ENCODE measurements at regions not wholly inside any gene's neighbourhood (a gene's known extent, or its start where the extent isn't known, plus 50 kb on each side); places are given as distances from the start of the nearest gene placed in this dataset.

DNA sequence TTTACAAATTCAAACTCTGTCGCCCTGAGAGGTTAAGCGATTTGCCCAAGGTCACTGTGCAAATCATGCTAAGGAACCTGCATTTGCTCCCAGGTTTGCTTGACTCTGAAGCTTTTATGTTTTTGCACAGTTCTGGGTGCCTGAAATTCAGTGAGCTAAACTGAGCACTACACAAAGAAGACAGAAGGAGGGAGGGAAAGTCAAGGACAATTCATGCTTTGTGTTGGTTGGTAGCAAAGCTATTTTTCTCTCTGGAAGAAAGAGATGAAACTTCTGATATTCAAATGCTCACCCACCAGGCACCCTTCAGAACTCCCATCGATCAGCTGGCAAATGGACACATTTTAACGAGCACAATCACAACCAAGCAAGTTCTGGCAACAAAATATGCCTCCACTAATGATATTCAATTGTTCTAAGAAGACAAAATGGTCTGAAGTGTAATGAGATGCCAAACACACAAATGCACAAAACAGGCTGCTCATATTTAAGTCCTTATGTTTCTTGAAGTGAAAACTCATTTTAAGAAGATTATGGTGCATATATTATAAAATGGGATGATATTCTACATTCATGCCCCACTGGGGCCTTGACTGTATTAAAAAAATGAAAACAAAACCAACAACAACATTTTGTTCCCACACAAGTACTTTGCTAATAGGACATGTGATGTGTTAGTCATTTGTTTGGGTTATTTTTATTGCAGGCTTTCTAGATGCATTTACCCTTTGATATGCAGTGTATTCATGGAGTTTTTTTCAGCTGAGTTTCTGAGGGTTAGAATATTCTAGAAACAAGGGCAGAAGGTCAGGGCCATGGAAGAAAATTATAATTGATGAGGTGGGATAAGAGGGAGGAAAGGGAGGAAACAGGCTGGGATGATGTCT is 445.6 kb upstream of the CELF4 start:
- no peak for DNase-seq

DNA sequence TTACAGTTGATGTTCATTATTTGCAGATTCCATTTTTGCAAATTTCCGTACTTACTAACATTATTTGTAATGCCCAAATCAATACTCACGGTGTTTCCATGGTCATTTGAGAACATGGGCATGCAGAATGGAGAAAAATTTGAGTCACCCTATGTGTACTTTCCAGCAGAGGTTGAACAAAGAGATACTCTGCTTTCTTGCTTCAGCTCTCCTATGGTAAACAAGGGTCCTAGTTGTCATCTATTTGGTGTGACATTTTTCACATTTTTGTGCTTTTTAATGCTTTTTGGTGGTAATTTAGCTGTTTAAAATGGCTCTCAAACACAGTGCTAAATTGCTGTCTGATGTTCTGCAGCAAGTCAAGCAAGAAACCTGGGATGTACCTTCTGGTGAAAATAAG is 444.4 kb upstream of the CELF4 start:
- DNase-seq, result no peak

DNA sequence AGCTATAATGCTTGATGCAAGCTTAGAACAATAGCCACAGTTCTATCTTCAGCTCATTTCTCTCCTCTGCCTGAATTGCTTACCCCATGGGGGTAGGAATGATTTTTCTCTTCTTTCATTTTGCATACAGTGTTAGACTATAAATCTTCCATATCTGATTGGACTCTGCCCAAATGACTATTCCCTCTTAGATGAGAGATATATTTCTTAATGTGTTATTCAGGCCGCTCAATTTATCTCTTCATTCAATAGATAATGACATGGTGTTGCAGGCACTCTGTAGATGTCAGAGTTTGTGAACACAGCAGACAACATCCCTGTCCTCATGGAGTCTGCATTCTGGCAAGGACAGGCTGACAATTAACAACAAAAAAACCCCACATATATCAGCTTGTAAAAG is 443.7 kb upstream of the CELF4 start:
- no peak for DNase-seq

DNA sequence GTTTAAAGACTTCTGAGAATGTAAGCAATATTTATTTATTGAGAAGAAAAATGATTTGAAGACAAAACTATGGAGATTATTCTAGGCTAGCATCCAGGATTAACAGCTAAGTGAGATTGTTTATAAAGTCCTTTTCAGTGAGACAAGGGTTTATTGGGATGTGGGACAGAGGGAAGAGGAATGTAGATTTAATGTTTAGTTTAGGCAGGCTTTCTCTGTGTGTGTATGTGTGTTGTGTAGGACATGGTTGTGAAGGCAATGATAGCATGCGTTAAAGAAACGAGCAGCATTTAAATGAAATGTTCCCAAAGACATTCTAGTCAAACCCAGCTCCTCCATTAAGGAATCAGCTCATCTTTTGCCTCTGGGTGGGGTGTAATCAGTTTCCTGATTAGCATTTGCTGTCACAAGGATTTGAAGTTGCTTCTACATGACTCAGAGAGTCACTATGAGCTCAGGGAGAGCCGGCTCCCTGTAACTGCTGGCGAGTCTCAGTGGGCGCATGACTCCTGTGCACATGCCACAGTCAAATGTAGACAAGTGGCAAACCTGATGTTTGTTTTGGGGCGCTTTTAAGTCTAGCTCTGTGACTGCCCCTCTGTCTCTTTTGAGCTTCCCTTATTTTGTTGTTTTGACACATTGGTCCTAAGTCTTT is 442.2 kb upstream of the CELF4 start:
- no peak for DNase-seq

DNA sequence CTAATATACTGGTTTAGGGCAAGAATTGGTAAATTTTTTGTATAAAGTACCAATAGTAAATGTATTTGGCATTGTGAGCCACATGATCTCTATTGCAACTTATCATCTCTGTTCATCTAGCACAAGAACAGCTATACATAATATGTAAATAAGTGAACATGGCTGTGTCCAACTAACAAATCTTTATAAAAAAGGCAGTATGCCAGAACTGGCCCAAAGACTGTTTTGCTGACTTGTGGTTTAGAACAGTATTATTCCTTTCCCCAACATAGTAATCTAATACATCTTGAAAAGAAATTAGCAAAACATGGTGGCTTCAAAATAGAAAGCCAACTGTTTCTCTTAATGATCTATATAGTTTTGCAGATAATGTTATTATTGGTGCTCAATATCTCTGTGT is 441.4 kb upstream of the CELF4 start:
- DNase-seq, result no peak

DNA sequence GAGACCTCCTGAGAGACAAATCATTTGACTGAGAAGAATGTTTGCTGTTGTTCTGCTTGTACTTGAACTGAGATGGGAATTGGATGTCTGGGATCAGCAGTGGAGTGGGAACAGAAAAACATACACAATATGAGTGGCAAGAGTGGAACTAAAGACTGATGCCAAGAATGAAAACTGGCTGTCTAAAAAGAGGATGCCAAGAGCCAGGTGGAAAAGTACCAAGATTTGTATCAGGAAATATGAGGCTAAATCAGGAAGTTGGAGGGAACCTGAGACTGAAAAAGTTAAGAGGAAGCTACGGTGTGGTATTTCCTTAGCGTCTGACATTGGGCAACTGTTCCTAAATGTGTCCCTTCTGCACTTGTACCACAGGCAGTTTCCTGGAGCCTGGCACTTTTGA is 440.9 kb upstream of the CELF4 start:
- no peak for DNase-seq

DNA sequence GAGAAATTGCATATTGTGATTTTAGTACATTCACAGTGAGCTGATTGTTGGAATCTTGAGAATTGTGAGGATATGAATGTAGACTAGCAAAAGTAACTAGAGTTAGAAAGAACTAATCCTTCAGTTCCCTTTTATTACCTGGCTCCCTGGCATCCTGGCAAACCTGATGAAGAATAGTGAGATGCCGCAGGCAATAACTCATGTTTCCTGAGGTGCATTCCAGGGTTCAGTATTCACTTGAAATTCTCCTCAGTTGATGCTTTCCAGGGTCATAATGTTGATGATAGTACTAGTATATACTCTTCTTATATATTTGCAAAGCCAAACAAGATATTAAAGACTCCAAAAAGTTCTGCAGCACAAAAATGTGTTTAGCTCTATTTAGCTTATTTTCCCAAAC is 432.1 kb upstream of the CELF4 start:
- no peak for DNase-seq

DNA sequence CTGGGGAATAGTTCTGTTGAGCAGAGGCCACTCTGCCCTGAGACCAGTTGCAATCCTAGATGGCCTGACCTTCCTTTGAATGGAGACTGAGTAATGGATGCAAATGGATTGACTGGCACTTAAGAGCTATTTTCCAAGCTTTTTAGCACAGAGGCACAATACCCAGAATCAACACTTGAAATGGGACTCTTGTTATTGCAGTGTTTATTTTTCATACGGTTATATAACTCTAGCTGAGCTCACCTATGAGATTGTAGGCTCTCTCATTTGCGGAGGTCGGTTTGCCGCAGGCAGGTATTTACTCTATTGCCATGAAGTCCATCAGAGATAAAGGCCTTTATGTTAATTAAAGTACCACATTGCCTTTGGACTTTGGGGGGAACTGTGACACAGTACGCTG is 422.3 kb upstream of the CELF4 start:
- no peak for DNase-seq

DNA sequence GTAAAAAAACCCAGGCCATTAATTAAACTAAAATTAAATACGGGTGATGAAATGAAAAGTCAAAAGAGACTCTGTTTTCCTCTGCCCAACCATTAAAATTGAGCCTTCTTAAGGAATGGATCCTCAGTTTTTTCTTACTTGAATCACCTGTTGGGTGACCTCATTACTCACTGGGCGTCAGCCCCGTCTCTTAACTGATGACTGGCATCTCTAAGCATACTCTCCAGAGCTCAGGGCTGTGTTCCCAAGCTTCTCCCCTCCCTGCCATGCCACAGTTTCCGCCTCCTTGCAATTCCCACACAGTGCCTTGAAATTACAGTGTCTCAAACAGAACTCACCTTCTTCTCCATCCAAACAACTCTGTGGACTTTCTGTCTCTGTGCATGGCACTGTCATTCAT is 421.1 kb upstream of the CELF4 start:
- DNase-seq, result no peak

DNA sequence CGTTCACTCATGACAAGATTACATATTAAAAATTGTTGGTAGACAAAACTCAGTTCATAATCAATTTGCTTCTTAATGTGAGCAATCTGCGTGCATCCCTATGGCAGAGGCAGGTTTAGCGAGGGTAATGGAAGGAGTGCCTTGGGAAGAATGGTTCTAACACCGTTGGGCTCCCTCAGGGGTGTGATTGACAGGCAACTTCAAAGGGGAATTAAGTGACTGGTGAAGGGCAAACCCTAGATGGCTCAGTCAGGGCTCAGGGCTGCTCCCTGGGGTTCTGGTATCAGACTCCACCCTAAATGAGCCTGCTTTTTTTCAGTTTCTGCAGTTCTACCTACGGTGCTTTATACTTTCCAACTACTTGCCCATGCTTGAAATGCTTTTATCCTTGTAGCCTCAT is 419.5 kb upstream of the CELF4 start:
- no peak for DNase-seq

DNA sequence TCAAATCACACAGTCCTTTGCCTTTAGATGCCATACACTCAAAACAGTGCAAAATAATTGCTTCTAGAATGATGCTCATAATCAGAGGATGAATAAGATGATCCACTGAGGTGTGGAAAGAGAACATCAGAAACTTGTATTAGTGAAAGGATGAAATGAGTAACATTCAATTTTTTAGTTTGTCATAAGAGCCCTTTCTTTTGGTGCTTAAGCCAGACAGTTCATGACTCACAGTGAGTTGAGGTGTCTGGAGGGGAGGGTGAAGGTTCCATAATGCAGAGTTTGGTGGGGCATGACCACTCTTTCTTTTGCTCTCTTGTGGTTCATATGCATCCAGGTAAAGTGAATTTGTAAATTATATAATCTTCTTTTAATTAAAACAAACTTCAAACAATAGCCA is 415.0 kb upstream of the CELF4 start:
- no peak for DNase-seq

DNA sequence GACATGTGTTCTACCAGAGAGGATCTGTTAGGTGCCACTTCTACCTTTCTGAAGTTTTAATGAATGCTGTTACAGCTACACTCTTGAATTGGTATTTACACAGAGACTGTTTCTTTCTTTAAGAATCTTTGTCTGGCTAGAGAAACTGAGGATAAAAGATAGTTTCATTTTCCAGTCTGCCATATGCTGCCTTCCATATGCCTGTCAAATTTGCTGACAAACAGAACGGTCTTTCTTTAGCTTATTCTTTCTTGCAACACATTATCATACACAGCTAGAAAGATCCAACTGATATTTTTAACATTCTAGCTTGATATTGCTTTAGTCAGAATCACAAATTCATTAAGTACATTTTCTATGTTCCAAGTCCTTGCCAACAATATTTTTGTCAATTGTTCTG is 409.8 kb upstream of the CELF4 start:
- DNase-seq, result no peak

DNA sequence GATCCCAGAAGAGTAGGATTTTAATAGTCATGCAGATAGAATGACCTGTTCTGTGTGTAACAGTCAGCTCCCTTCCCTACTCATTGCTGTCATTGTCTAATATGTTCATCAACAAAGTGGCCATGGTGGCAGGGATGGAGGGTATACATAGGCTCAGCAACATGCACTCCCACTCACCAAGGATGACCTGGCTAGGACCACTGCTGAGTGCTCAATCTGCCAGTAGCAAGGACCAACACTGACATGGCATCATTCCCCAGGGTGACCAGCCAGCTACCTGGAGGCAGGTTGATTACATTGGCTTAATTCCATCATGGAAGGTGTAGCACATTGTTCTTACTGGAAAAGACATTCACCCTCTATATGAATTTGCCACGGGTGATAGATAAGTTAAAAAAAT is 401.7 kb upstream of the CELF4 start:
- DNase-seq, result no peak

DNA sequence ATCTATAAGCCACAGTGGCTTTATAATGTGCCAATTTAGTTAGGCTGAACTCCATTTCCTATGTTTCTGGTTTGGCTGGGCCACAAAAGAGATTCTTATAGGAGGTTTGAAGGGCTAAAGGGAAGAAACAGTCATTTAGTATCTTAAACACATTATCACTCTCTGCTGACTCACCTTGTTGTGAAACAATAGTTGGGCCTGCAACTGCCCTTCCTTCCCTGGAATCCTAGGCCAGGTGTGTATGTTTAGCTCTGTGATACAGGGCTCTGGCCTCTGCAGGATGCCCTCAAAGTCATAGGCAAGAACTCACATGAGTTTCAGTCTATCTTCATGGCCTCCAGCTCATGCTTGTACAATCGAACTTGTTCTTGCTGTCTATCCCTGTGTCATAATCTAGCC is 400.0 kb upstream of the CELF4 start:
- DNase-seq, result no peak

DNA sequence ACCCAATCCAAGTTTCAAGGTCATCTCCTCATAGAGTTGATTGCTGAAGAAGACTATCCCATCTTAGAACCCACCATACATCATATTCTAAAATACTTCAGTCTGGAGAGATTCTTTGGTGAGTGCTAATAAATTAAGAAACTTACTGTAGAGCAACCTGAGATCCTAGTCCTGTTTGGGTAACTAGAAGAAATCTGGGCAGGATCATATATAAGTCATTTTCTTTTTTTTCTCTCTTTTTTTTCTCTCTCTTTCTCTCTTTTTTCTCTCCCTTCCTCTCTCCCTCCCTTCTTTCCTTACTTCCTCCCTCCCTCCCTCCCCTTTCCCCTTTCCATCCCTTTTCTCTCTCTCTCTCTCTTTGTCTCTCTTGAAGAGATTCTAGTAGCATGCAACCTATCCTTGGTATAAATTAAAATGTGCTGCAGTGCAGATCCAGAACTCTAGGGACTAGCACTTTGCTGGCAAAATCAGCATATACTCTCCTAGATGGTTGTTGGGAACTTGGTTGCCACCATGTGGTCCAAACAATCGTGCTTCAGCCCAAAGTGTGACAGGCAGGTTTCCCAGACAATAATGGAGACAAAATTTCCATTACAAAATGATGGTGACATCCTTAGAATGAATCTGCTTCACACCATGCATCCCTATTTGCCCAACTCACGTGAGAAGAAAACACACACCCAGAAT is 399.4 kb upstream of the CELF4 start:
- no peak for DNase-seq

DNA sequence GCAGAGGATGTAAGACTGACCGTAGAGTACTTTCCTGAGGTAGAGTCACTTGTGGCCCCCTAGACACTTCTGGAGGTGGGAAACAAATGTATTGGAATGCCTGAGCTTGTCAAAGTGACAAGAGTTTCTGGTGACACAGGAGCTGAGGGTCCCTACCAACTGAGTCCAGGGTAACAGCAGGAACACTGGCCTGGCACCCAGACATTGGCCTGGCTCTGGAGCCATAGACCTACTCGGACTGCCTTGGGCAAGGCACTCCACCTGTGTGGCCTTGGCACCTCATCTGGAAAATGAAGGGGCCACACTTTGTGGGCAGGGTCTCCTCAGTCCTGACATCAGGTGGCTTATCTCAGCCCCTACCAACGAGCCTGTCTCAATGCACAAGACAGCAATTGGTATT is 398.2 kb upstream of the CELF4 start:
- DNase-seq, result no peak

DNA sequence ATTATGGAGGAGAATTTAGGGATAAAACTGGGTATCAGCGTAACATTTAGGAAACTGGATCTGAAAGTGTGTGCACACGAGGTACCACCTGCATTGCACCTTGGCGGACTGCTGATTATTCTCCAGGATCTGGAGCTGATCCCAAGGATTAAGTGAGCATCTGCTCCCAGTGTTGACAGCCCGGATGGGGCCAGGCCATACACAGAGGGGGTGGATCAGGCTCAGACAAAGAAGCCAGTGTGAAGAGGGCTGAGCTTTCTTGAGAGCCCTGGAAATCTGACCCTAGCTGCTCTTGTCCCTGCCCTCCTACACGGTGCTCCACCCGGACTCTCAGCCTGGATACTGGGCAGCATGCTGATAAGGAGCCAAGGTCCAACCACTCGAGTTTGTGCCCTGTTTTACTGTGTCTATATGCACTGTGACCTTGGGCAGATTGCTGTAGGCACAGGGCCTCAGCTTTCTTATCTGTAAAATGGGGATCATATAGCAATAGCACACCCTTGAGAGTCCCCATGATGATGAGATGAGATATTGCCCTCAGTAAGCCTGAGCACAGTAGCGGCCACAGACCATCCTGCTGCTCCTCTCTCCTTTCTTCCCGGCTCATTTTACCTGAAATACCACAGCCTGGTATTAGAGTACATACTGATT is 396.8 kb upstream of the CELF4 start:
- no peak for DNase-seq

DNA sequence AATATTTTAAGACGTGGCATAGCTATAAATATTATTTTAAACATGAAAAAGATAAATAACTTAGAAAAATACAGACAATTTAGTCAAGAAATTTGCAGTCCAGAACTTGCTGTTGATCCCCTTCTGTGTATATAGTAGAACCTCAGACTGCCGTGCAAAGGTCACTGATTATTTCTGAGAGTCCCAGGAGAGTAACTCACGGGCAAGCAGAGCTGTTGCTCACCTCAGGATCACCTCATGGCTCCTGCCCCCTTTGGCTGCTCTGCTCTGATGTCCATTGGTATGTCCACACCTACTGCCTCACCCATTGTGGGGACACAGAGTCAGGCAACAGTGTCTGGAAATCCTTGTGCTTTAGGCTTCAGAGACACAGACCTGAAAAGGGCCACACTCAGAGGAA is 392.9 kb upstream of the CELF4 start:
- no peak for DNase-seq

DNA sequence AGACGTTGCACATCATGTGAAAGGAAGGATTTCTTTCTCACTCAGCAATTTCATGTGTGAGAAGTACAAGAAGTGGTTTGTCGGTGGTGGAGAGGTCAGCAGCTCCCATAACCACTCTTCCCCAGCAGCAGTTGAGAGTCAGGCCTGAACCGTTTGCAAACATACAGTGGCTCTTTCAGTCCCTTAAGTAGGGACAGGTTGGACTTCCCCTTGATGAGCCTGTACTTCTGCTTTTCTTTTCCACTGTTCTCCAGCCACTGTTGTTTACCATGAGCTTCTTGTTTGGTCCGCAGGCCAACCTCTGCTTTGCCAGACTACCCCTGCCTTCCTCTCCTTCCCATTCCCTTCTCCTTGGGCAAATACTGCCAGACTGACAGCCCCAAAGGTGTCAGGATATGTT is 391.3 kb upstream of the CELF4 start:
- DNase-seq, result no peak

DNA sequence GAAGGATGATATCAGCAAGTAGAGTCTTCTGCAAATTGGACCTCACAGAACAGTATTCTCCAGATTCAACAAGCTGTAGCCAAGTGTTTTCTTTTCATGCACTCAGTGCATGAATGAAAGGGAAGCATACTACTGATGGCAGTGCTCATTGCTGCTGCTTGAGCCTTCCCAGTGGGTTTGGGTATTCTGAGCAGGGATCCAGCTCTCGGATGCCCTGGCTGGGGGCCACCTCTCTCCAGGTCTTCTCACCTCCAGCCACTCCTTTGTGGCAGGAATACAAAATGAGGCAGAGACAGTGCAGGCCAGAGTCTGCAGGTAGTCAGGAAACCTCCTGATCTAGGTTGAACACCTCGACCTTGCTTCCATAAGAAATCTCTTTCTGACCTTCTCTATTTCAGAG is 390.4 kb upstream of the CELF4 start:
- DNase-seq, result no peak

DNA sequence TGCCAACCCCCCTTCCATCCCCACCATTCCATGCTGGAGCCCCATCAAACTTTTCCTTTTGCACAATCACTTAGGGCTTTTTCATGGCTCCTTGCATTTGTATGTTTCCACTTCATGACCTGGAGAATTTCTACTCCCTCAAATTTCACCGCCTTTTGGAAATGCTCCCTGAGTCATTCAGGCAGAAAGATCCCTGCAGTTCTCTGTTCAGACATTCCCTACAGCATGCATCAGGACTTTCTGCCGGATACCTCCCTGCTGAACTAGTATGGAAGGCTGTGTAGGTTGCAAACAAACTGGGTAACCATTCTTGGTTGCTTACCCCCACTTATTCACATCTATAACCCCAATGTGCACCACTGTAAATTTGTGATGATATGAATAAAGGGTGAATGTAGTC is 389.6 kb upstream of the CELF4 start:
- DNase-seq, result no peak

DNA sequence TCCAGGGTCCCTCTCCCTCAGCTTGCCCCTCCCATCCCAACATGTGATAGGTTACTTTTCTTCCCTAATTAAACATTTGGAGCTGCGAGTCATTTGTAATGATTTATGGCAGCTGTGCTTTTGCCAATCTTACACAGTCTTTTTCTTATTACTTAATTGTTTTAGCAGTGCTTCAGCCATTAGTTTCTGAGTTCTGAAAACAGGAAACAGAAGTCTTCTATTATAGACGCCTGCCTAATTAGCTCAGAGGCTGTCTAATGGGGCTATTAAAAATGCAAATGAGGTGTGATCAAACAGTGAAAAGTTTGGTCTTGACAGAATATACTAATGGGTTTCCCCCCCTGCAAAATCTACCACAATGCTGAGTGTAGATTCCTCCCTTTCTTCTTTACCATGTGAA is 388.3 kb upstream of the CELF4 start:
- no peak for DNase-seq

DNA sequence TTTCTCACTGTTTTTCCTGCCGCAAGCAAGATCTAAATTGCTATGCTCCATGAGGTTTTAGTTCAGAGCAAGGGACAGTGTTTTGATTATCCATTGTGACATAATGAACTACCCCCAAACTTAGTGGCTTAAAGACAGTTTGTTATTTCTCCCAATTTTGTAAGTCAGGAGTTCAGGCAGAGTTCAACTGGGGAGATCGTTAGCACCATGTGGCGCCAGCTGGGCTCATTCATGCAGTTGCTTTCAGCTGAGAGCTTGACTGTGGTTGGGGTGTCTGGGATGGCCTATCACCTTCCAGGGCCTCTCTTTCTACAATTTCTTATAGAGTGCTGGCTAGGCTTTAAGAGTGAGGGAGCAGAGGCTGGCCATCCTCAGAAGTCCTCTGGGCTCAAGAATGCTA is 382.9 kb upstream of the CELF4 start:
- DNase-seq, result no peak

Data from hindlimb muscle (tissue), 1 donor.